Activated T-helper 1 cell treated with anti-CD3 and anti-CD28 coated beads, Interleukin-12 subunit alpha, Interleukin-12 subunit beta, Interleukin-2, Interleukin-4 antibody, amounts not matched to agents 30 ng/mL and 10 ng/mL and 1 ng/mL, durations not matched to agents 14 hours and 24 hours and 36 hours (primary cell): ENCODE measurements at regions not wholly inside any gene's neighbourhood (a gene's known extent, or its start where the extent isn't known, plus 50 kb on each side); places are given as distances from the start of the nearest gene placed in this dataset.

Experiments used
- DNase-seq: peaks from one replicate; pipeline ENCODE4 v3.0.0; 2021; ENCODE audit warnings: low spot score
- H3K27ac Mint-ChIP-seq: one replicate; pipeline ENCODE4 v1.8.0; 2021; ENCODE audit warnings: mild to moderate bottlenecking, mixed read lengths
- H3K27me3 Mint-ChIP-seq: one replicate; pipeline ENCODE4 v1.8.0; 2022; ENCODE audit warnings: mild to moderate bottlenecking, moderate library complexity, mixed read lengths; ENCODE audit not compliant: insufficient read depth
- H3K36me3 Mint-ChIP-seq: one replicate; pipeline ENCODE4 v1.8.0; 2021; ENCODE audit warnings: low read depth, mixed read lengths
- H3K4me1 Mint-ChIP-seq: one replicate; pipeline ENCODE4 v1.8.0; 2021; ENCODE audit warnings: low read depth, mixed read lengths
- H3K4me3 Mint-ChIP-seq: one replicate; pipeline ENCODE4 v1.8.0; 2021; ENCODE audit warnings: mild to moderate bottlenecking, moderate library complexity, mixed read lengths
- H3K9me3 Mint-ChIP-seq: one replicate; pipeline ENCODE4 v1.8.0; 2021; ENCODE audit warnings: mixed read lengths
- intact Hi-C: fragments of 100-400 bp; cut with micrococcal nuclease; formaldehyde crosslinking; loops from one replicate; pipeline ENCODE4 v1.15.1; 2024

- Mint-ChIP-seq H3K27me3 (no peaks in the 10 kb centered on the region), H3K27ac (no peak overlapping the region), H3K36me3 (no peaks in the 10 kb centered on the region), H3K4me1 (no peaks in the 10 kb centered on the region), H3K9me3 (no peaks in the 10 kb centered on the region), H3K4me3 (no peak overlapping the region)
- intact Hi-C loops = no loop called here
- no peak for DNase-seq
These were observed 483.0 kb downstream of the DHX35 start for GRCh38 chr20:39445095-39445494.

- Mint-ChIP-seq H3K27ac (no peak overlapping the region), H3K4me1 (no peaks in the 10 kb centered on the region), H3K4me3 (no peak overlapping the region), H3K27me3 (no peaks in the 10 kb centered on the region), H3K9me3 (peaks cover 3% of the 10 kb centered on the region), H3K36me3 (no peaks in the 10 kb centered on the region)
- DNase-seq = no peak
- intact Hi-C loops = no loop called here
These were observed 471.3 kb downstream of the DHX35 start for GRCh38 chr20:39433466-39433865.

- DNase-seq = no peak
- no peaks in the 10 kb centered on the region for H3K36me3 Mint-ChIP-seq
- no peaks in the 10 kb centered on the region for H3K27me3 Mint-ChIP-seq
- no peak overlapping the region for H3K27ac Mint-ChIP-seq
- peaks cover 3% of the 10 kb centered on the region for H3K9me3 Mint-ChIP-seq
- no peaks in the 10 kb centered on the region for H3K4me1 Mint-ChIP-seq
- intact Hi-C loops = no loop called here
- no peak overlapping the region for H3K4me3 Mint-ChIP-seq
These were observed 469.1 kb downstream of the DHX35 start for GRCh38 chr20:39431091-39431880.

GRCh38 chr20:39429726-39430125, 467.6 kb downstream of the DHX35 start:
- H3K9me3 Mint-ChIP-seq = peaks cover 3% of the 10 kb centered on the region
- H3K27me3 Mint-ChIP-seq = no peaks in the 10 kb centered on the region
- H3K27ac Mint-ChIP-seq = no peak overlapping the region
- H3K4me1 Mint-ChIP-seq = no peaks in the 10 kb centered on the region
- intact Hi-C loops = no loop called here
- H3K36me3 Mint-ChIP-seq = no peaks in the 10 kb centered on the region
- DNase-seq = no peak
- no peak overlapping the region for H3K4me3 Mint-ChIP-seq

GRCh38 chr20:39424962-39425678, 463.0 kb downstream of the DHX35 start:
- H3K27me3 Mint-ChIP-seq = no peaks in the 10 kb centered on the region
- H3K36me3 Mint-ChIP-seq = no peaks in the 10 kb centered on the region
- H3K27ac Mint-ChIP-seq = no peak overlapping the region
- H3K4me1 Mint-ChIP-seq = no peaks in the 10 kb centered on the region
- no peaks in the 10 kb centered on the region for H3K9me3 Mint-ChIP-seq
- no peak overlapping the region for H3K4me3 Mint-ChIP-seq
- DNase-seq = no peak
- intact Hi-C loops = no loop called here

GRCh38 chr20:39421571-39422105, 459.5 kb downstream of the DHX35 start:
- Mint-ChIP-seq H3K27me3 (no peaks in the 10 kb centered on the region), H3K36me3 (no peaks in the 10 kb centered on the region), H3K9me3 (no peaks in the 10 kb centered on the region), H3K4me3 (no peak overlapping the region), H3K27ac (no peak overlapping the region), H3K4me1 (no peaks in the 10 kb centered on the region)
- intact Hi-C loops = no loop called here
- DNase-seq = no peak

- Mint-ChIP-seq H3K9me3 (no peaks in the 10 kb centered on the region), H3K4me3 (no peak overlapping the region), H3K27me3 (peaks cover 2% of the 10 kb centered on the region), H3K36me3 (no peaks in the 10 kb centered on the region), H3K27ac (no peak overlapping the region), H3K4me1 (no peaks in the 10 kb centered on the region)
- intact Hi-C loops = no loop called here
- DNase-seq = no peak
These were observed 449.9 kb downstream of the DHX35 start for GRCh38 chr20:39412091-39412490.

- intact Hi-C loops = no loop called here
- DNase-seq = no peak
- H3K4me3 Mint-ChIP-seq = no peak overlapping the region
- H3K27ac Mint-ChIP-seq = no peak overlapping the region
- no peaks in the 10 kb centered on the region for H3K36me3 Mint-ChIP-seq
- H3K9me3 Mint-ChIP-seq = no peaks in the 10 kb centered on the region
- H3K4me1 Mint-ChIP-seq = no peaks in the 10 kb centered on the region
- peaks cover 3% of the 10 kb centered on the region for H3K27me3 Mint-ChIP-seq
These were observed 437.3 kb downstream of the DHX35 start for GRCh38 chr20:39399463-39399862.

- peaks cover 3% of the 10 kb centered on the region for H3K27me3 Mint-ChIP-seq
These were observed 436.5 kb downstream of the DHX35 start for GRCh38 chr20:39398656-39399055.

GRCh38 chr20:39397646-39398045, 435.5 kb downstream of the DHX35 start:
- Mint-ChIP-seq H3K27ac (no peak overlapping the region), H3K9me3 (no peaks in the 10 kb centered on the region), H3K4me1 (no peaks in the 10 kb centered on the region), H3K4me3 (no peak overlapping the region), H3K36me3 (no peaks in the 10 kb centered on the region), H3K27me3 (peaks cover 3% of the 10 kb centered on the region)
- no peak for DNase-seq
- intact Hi-C loops = no loop called here

More at GRCh38 chr20:39398656-39399055, 436.5 kb downstream of the DHX35 start:
- H3K4me1 Mint-ChIP-seq = no peaks in the 10 kb centered on the region
- H3K9me3 Mint-ChIP-seq = no peaks in the 10 kb centered on the region
- H3K4me3 Mint-ChIP-seq = no peak overlapping the region
- H3K27ac Mint-ChIP-seq = no peak overlapping the region
- intact Hi-C loops = no loop called here
- no peaks in the 10 kb centered on the region for H3K36me3 Mint-ChIP-seq
- DNase-seq = no peak

GRCh38 chr20:39395478-39396291, 433.5 kb downstream of the DHX35 start:
- intact Hi-C loops = no loop called here

GRCh38 chr20:39394461-39394860, 432.3 kb downstream of the DHX35 start:
- no peak for DNase-seq
- no peak overlapping the region for H3K4me3 Mint-ChIP-seq
- H3K36me3 Mint-ChIP-seq = no peaks in the 10 kb centered on the region
- no peak overlapping the region for H3K27ac Mint-ChIP-seq
- no peaks in the 10 kb centered on the region for H3K27me3 Mint-ChIP-seq
- intact Hi-C loops = no loop called here
- no peaks in the 10 kb centered on the region for H3K9me3 Mint-ChIP-seq
- no peaks in the 10 kb centered on the region for H3K4me1 Mint-ChIP-seq

More at GRCh38 chr20:39395478-39396291, 433.5 kb downstream of the DHX35 start:
- no peaks in the 10 kb centered on the region for H3K4me1 Mint-ChIP-seq
- DNase-seq = no peak
- H3K27me3 Mint-ChIP-seq = no peaks in the 10 kb centered on the region
- H3K36me3 Mint-ChIP-seq = no peaks in the 10 kb centered on the region
- H3K9me3 Mint-ChIP-seq = no peaks in the 10 kb centered on the region
- no peak overlapping the region for H3K27ac Mint-ChIP-seq
- H3K4me3 Mint-ChIP-seq = no peak overlapping the region

- Mint-ChIP-seq H3K27ac (no peak overlapping the region), H3K9me3 (no peaks in the 10 kb centered on the region), H3K36me3 (no peaks in the 10 kb centered on the region), H3K4me1 (no peaks in the 10 kb centered on the region), H3K4me3 (no peak overlapping the region), H3K27me3 (no peaks in the 10 kb centered on the region)
- intact Hi-C loops = no loop called here
- DNase-seq = no peak
These were observed 428.0 kb downstream of the DHX35 start for GRCh38 chr20:39390186-39390585.
